COLO668 (cell line): ENCODE measurements at regions not wholly inside any gene's neighbourhood (a gene's known extent, or its start where the extent isn't known, plus 50 kb on each side); places are given as distances from the start of the nearest gene placed in this dataset.
"Not testable (repeated sequence)": the region's sequence is repeated elsewhere in the genome, so short reads cannot be mapped to it uniquely, and the experiment has no call there.

ENCODE experiments used
- DNase-seq: peaks from one replicate; lab custom pipeline; 2025; ENCODE audit not compliant: unreplicated experiment; lab: John Stamatoyannopoulos, UW

GRCh38 chr7:94303695-94304094 is 91.0 kb upstream of the COL1A2 start:
- DNase-seq = no peak

GRCh38 chr7:94304878-94305277 is 89.8 kb upstream of the COL1A2 start:
- no peak for DNase-seq

DNA sequence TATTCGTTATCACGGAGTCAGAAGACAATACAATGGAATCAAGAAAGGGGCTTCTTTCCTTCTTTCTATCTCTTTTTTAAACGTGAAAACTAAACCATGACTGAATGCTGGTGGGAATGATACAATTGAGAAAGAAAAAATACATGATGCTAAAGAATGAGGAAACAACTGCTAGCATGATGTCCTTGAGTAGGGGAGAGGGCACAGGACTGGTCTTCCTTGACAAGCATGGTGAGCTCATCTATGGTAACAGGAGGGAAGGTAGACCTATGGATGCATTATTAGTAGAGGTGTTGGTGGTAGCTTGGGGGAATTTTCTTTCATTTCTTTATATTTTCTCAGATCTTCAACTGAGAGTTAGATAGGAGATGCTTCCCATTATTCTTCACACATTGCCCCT is 88.9 kb upstream of the COL1A2 start:
- no peak for DNase-seq

GRCh38 chr7:94307399-94308048 is 87.2 kb upstream of the COL1A2 start:
- DNase-seq = no peak

DNA sequence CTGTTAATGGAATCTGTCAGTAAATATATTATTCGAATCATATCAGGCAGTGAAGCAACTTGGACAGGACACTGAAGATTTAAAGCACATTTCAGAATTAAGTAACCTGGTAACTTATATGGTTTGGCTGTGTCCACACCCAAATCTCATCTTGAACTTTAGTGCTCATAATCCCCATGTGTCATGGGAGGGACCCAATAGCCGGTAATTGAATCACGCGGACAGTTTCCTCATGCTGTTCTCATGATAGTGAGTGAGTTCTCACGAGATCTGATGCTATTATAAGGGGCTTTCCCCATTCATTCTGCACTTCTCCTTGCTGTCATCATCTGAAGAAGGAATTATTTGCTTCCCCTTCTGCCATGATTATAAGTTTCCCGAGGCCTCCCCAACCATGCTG is 83.2 kb upstream of the COL1A2 start:
- no peak for DNase-seq

DNA sequence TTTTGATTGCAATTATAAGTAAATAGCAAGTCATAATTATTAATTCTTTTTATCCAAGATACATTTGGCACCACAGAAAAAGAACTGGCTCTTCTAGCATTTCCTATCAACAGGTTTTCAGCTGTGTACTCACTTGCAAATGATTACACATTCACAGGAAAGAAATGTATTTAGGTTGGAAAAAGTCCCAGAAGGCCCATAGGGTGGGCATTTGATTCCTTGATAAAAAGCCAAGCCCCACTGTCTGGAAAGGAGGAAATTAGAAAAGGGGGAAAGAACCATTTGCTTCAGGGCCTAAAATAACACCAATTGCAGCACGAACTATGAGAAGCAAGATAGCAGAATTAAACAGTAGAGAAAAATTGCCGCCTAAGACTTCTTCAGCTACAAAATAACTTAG is 80.8 kb upstream of the COL1A2 start:
- DNase-seq = no peak

- DNase-seq = no peak
Measured at GRCh38 chr7:94314413-94315410, 80.0 kb upstream of the COL1A2 start.

- not testable (repeated sequence) for DNase-seq
Measured at GRCh38 chr7:94321138-94321537, 73.6 kb upstream of the COL1A2 start.

GRCh38 chr7:94323844-94324243 is 70.9 kb upstream of the COL1A2 start:
- DNase-seq = no peak

GRCh38 chr7:94324380-94325121 is 70.1 kb upstream of the COL1A2 start:
- DNase-seq = no peak

- no peak for DNase-seq
Measured at GRCh38 chr7:94325122-94325475, 69.6 kb upstream of the COL1A2 start.

DNA sequence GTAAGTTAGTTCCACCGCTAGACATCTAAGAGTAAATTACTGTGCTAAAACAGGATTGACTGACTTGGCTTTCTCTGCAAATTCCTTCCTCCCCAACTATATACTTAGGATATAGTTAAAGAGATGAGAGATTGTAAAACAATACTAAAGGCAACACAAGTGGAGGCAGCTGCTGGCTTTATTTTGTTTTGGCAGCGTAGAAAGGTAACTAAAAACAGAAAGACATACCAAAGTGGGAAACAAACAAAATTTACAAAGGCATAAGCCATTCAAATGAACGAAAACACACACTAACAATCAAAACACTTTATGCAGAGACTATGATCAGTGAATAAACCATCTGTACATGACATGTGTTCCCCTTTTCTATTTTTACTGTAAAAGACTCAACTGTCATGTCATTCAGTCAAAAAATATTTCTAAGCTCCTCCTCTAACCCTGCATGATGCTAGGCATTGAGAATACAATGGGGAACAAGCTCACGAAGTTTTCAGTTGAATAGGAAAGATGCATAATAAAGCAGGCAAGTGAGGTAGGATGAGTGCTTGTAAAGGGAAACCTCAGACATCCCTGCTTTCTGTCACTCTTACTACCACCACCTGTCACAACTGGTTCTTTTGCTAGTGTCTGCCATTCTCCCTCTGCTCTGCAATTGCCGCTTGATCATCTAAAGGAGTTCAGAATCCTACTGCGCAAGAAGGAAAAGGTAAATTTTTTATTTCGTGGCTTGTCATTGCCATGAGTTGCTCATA is 64.2 kb upstream of the COL1A2 start:
- no peak for DNase-seq

DNA sequence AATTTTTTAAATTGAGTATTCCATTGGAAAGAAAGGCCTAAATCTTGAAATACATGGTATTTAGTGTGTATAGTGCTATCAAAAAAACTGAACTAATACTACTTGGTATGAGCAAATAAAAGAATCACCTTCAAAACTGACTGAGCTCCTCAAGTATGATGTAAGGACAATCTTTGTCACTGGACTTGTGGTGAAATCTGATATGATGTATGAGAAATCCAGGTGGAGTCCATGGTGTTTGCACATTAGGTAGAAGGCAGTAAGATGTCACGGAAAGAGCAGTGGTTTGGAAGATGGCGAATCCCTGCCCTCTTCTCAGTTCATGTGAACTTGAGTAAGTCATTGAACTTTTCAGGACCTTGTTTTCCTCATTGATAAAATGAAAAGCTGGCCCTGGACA is 62.1 kb upstream of the COL1A2 start:
- no peak for DNase-seq

GRCh38 chr7:94333810-94334209 is 60.9 kb upstream of the COL1A2 start:
- DNase-seq = no peak

DNA sequence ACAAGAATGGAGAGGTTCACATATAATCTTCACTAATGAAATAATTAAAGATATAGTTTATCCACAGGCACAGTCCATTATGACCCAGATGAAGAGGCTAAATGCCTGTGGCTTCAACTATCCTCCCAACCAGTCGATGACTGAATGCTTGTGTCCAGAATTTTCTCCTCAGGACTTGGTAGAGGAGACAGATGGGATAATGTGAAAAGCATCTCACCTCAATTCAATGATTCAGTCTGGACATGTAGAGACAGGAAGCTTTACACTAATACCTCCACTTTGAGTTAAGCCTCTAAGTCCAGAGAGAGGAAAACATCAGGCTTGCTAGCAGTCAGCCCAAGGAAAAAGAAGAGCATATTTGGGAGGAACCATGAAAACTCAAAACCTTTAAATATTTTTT is 59.1 kb upstream of the COL1A2 start:
- DNase-seq = no peak

- DNase-seq = no peak
Measured at GRCh38 chr7:94336009-94336408, 58.7 kb upstream of the COL1A2 start.

GRCh38 chr7:94338921-94339371 is 55.7 kb upstream of the COL1A2 start:
- DNase-seq = no peak

DNA sequence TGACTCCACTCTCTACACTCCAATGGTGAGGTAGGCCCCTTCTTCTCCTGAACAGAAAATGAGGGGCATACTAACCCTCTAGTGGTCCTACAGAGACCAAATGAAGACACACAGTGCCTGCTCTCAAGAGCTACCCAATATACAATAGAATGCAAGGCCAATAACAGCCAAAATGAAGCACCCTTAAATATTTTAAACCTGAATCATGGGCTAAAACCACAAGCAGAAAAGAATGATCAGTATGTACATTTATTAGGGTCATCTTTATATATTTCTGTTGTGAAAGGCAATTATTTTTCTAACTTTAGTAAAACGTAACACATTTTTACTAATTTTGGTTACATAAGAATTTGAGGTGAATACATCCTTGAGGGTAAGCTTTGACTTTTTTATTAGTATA is 49.9 kb upstream of the COL1A2 start:
- no peak for DNase-seq
